Suprapubic skin (tissue), 3 donors: ENCODE measurements at regions not wholly inside any gene's neighbourhood (a gene's known extent, or its start where the extent isn't known, plus 50 kb on each side); places are given as distances from the start of the nearest gene placed in this dataset.

ENCODE experiments used
- POLR2A ChIP-seq, 2 donors: fragments of 450-650 bp; IDR thresholded peaks; one replicate each; pipeline ENCODE4 v1.6.1; 2017; ENCODE audit warnings: antibody characterized with exemption in 2 of 2, mild to moderate bottlenecking in 2 of 2, moderate library complexity in 2 of 2
- TF ChIP-seq, protein P1 (sequence below), 2 donors: fragments of 200-600 bp in 1 of 2; fragments of 450-650 bp in 1 of 2; sonication (generic) in 1 of 2; IDR thresholded peaks; one replicate each; pipeline ENCODE4 v1.5.1; 2016 to 2019; ENCODE audit warnings: antibody characterized with exemption in 2 of 2, mild to moderate bottlenecking in 1 of 2, moderate library complexity in 1 of 2

DNA sequence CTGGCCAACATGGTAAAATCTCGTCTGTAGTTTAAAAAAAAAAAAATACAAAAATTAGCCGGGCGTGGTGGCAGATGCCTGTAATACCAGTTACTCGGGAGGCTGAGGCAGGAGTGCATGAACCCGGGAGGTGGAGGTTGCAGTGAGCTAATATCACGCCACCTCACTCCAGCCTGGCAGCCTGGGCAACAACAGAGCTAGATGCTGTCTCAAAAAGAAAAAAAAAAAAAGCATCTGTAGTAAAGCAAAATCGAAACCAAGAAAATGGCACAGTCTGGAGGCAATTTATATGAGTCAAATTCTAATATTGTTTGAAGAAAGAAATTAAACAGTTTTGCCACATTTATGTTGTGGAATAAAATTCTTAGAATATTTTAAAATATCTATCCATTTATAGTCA, 365.0 kb upstream of the CHORDC1 start:
- TF ChIP-seq, protein P1, sequence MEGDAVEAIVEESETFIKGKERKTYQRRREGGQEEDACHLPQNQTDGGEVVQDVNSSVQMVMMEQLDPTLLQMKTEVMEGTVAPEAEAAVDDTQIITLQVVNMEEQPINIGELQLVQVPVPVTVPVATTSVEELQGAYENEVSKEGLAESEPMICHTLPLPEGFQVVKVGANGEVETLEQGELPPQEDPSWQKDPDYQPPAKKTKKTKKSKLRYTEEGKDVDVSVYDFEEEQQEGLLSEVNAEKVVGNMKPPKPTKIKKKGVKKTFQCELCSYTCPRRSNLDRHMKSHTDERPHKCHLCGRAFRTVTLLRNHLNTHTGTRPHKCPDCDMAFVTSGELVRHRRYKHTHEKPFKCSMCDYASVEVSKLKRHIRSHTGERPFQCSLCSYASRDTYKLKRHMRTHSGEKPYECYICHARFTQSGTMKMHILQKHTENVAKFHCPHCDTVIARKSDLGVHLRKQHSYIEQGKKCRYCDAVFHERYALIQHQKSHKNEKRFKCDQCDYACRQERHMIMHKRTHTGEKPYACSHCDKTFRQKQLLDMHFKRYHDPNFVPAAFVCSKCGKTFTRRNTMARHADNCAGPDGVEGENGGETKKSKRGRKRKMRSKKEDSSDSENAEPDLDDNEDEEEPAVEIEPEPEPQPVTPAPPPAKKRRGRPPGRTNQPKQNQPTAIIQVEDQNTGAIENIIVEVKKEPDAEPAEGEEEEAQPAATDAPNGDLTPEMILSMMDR (IDR thresholded peaks at IDR 0.05): no peak
- TF ChIP-seq POLR2A (IDR thresholded peaks at IDR 0.05): no peak
